ENCODE measurements at regions not wholly inside any gene's neighbourhood (a gene's known extent, or its start where the extent isn't known, plus 50 kb on each side); places are given as distances from the start of the nearest gene placed in this dataset.

DNA sequence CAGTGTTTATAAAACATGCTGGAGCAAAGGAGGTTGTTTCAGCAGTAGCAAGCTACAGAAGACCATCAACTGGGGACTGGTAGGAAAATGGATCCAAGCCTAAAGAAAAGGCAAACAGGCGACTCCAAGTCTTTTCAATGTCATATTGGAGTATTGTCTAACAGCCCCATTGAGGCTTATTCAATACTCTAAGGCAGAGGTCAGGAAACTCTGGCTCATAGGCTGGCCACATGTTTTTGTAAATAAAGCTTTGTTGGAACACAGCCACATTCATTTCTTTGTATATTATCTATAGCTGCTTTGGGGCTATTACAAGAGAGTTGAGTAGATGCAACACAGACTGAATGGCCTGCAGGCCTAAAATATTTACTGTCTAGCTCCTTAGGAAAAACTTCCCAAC is 77.5 kb downstream of the RPL22L1 start:
- TF ChIP-seq POLR2AphosphoS5 (IDR thresholded peaks at IDR 0.05) (no peak), POLR2A (IDR thresholded peaks at IDR 0.05; ENCODE audit: low read depth) (no peak)

Measured in esophagus muscularis mucosa (tissue), 2 donors.